MG63 (cell line): ENCODE measurements at regions not wholly inside any gene's neighbourhood (a gene's known extent, or its start where the extent isn't known, plus 50 kb on each side); places are given as distances from the start of the nearest gene placed in this dataset.

Experiments used
- DNase-seq: peaks from one replicate; pipeline ENCODE4 v3.0.0-alpha.2; 2020
- H3K27me3 ChIP-seq: fragments of 250-450 bp; sonication (Bioruptor Pico); 2 replicates; pipeline ENCODE4 v1.5.1; 2020; ENCODE audit warnings: mild to moderate bottlenecking, moderate library complexity
- H3K36me3 ChIP-seq: fragments of 250-450 bp; sonication (Bioruptor Pico); 2 replicates; pipeline ENCODE4 v1.5.1; 2020; ENCODE audit warnings: mild to moderate bottlenecking, moderate library complexity
- H3K4me3 ChIP-seq: fragments of 250-450 bp; sonication (Bioruptor Pico); 2 replicates; pipeline ENCODE4 v1.5.1; 2020; ENCODE audit warnings: mild to moderate bottlenecking, moderate library complexity
- H3K9me3 ChIP-seq: fragments of 250-450 bp; sonication (Bioruptor Pico); 2 replicates; pipeline ENCODE4 v1.5.1; 2020; ENCODE audit warnings: mild to moderate bottlenecking, moderate library complexity

GRCh38 chr1:203422656-203423055 lies 53.0 kb upstream of the PRELP start:
- Histone ChIP-seq H3K9me3 (no peaks in the 10 kb centered on the region), H3K27me3 (peaks cover 16% of the 10 kb centered on the region), H3K36me3 (no peaks in the 10 kb centered on the region), H3K4me3 (no peak overlapping the region)
- no peak for DNase-seq

- peaks cover 29% of the 10 kb centered on the region for H3K27me3 ChIP-seq
- DNase-seq: no peak
- no peak overlapping the region for H3K4me3 ChIP-seq
- H3K9me3 ChIP-seq: no peaks in the 10 kb centered on the region
- no peaks in the 10 kb centered on the region for H3K36me3 ChIP-seq
Observed at GRCh38 chr1:203424285-203424684, 51.3 kb upstream of the PRELP start.

- Histone ChIP-seq H3K27me3 (peaks cover 36% of the 10 kb centered on the region), H3K4me3 (no peak overlapping the region), H3K9me3 (no peaks in the 10 kb centered on the region), H3K36me3 (no peaks in the 10 kb centered on the region)
- no peak for DNase-seq
Observed at GRCh38 chr1:203424861-203425662, 50.5 kb upstream of the PRELP start.

GRCh38 chr1:203425663-203425975 lies 50.0 kb upstream of the PRELP start:
- Histone ChIP-seq H3K4me3 (no peak overlapping the region), H3K36me3 (no peaks in the 10 kb centered on the region), H3K27me3 (peaks cover 36% of the 10 kb centered on the region), H3K9me3 (no peaks in the 10 kb centered on the region)
- no peak for DNase-seq
